LNCAP (cell line): ENCODE measurements at regions not wholly inside any gene's neighbourhood (a gene's known extent, or its start where the extent isn't known, plus 50 kb on each side); places are given as distances from the start of the nearest gene placed in this dataset.

ENCODE experiments used
- CTCF ChIP-seq: fragments of 450-650 bp; IDR thresholded peaks from 2 replicates; pipeline ENCODE4 v1.5.1; 2017; ENCODE audit warnings: mild to moderate bottlenecking

DNA sequence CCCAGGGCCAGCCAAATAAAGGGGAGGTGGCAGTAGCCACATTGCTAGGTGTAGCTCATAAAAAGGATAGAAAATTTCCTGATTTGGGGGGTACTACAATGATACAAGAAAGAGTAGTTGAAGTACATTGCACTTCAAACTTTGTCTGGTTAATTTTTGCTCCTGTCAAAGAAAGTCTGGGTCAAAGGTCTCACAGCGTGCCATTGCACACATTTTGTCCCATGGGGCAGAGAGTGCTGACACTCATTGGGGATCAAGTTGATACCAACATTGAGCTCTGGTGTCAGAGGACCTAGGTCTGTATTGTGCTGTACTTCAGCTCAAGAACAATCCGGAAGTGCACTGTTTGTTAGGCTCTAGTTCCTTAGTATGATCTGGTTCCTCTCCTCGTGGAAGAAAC is 229.2 kb upstream of the AGTR2 start:
- no peak for TF ChIP-seq CTCF

GRCh38 chrX:115946059-115946458 is 224.5 kb upstream of the AGTR2 start:
- TF ChIP-seq CTCF = no peak

GRCh38 chrX:115948018-115948923 is 222.3 kb upstream of the AGTR2 start:
- peak; percentile 48; the same call in 1 of the 2 replicates for TF ChIP-seq CTCF

DNA sequence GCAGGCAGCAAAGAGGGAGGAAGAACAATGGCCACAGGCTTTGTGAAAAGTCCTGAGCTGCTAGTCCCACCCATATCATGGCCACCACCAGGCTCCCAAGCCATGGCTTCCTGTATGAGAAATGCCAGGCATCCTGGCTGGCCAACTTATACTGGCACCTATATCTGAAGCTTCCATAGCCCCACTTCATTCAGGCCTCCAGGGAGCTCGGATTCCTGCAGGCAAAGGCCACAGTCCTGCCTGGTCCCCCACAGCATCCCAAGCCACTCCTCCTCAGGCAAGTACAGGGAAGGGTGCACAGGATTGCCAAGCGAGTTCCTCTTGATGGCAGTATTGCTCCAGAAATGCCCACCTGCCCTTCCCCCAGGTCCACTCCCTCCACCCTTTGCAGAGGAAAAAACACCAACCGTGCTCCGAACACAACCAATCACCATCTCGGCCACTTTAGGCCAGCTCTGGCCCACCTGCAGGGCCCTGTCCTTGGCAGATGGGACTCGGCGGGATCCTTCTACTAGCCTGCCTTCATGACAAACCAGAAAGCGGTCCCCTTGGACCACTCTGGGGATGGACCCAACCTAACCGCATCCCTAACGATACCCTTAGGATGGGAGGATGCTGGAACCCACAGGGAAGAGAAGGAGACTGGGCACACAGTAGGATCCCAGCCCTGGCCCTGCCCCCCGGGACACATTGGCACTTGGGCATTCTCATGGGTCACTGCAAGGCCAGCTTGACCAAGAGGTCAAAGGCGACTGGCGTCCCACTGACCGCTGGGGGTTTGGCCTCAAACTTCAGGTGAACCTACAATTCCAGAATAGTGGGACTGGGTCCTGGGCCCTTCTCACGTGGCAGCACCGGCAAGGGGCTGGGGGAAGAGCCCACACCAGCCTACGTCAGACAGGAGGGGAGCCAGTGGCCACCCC is 220.4 kb upstream of the AGTR2 start:
- TF ChIP-seq CTCF = no peak

DNA sequence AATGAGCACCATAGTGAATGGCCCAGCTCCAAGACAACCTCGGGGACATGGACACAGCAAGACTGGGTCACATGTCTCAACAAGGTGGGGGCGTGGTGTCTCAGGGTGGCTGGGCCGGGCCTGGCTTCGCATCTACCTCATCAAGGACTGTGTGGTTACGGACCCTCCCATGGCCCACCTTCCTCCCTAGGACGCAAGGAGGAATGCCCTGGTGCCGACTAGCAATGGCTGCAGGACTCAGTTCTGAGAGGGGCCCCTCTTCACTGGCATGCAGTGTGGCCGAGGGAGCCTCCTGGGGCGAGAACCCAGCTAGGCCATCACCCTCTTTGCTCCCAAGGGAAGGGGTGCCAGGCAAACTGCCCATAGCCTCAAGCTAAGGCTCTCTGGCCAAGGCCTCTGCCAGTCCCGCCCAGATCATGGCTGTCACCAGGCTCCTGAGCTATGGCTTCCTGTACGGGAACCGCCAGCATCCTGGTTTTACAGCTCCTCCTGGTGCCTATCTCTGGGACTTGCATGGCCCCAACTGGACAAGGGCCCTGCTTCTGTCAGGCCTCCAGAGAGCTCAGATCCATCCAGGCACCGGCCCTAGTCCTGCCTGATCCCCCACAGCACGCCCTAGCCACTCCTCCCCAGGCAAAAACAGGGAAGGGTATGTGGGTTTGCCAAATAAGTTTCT is 218.0 kb upstream of the AGTR2 start:
- no peak for TF ChIP-seq CTCF

- peak; percentile 38; the same call in 1 of the 2 replicates for TF ChIP-seq CTCF
These were observed 212.6 kb upstream of the AGTR2 start for GRCh38 chrX:115957862-115958490.
